B cell (primary cell): ENCODE measurements at regions not wholly inside any gene's neighbourhood (a gene's known extent, or its start where the extent isn't known, plus 50 kb on each side); places are given as distances from the start of the nearest gene placed in this dataset.

Source experiments
- CTCF ChIP-seq: fragments of 200-600 bp; IDR thresholded peaks from one replicate; pipeline ENCODE4 v1.8.0; 2022; ENCODE audit warnings: antibody characterized with exemption, mild to moderate bottlenecking
- EZH2 ChIP-seq: IDR thresholded peaks from 2 replicates; pipeline ENCODE4 v1.6.1; 2012; ENCODE audit warnings: borderline replicate concordance, low read depth, mild to moderate bottlenecking, moderate library complexity, low read length; ENCODE audit not compliant: insufficient read depth, poor library complexity, severe bottlenecking

- TF ChIP-seq CTCF (no peak), EZH2 (no peak)
These were observed 584.0 kb upstream of the ZNF385D start for GRCh38 chr3:22334996-22335395.
